Neural progenitor cell (in vitro differentiated cells): ENCODE measurements at regions not wholly inside any gene's neighbourhood (a gene's known extent, or its start where the extent isn't known, plus 50 kb on each side); places are given as distances from the start of the nearest gene placed in this dataset.
"Not testable (repeated sequence)": the region's sequence is repeated elsewhere in the genome, so short reads cannot be mapped to it uniquely, and the experiment has no call there.

Experiments
- EZH2 ChIP-seq: fragments of 200-600 bp; sonication (generic); IDR thresholded peaks from 2 replicates; pipeline ENCODE4 v1.6.1; 2017; ENCODE audit warnings: antibody characterized with exemption, mild to moderate bottlenecking, moderate library complexity
- TF ChIP-seq, protein P1 (sequence below): fragments of 200-600 bp; sonication (generic); IDR thresholded peaks from 2 replicates; pipeline ENCODE4 v1.5.1; 2017; ENCODE audit warnings: antibody characterized with exemption, mild to moderate bottlenecking

DNA sequence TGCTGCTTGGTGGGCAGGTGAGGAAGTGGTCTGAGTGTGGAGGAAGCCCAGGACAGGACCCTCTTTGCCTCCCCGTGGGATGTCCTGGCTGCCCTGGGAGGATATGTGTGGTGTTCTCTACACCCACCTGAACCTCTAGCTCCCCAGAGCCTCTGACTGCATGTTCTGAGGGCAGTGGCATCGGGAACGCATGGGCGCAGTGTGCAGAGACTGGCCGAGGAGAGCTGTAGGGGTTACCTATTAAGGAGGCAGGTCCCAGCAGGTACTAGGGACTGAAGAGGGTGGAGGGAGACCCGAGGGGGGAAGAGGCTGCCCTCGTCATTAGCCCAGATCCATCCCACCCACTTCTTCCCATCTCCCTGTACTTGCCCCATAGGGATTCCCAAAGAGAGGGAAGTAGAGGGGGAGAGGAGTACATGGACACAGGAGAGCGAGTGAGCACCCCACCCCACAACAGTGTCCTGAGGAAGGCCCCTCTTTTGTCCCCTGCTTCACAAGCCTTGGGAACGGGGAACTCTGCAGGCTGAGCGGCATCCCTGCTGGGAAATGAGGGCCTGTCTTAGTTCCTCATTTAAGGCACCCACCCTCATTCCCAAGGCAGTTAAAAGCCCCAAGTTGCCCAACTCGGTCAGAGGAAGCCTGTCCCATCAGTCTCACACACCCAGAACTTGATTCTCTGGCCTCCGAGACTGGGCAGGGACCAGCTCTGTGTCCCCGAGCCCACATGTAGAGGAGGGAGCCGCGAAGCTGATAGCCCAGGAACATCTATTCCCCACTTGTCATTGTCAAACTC lies 208.5 kb upstream of the PLGLB2 start:
- TF ChIP-seq, protein P1, sequence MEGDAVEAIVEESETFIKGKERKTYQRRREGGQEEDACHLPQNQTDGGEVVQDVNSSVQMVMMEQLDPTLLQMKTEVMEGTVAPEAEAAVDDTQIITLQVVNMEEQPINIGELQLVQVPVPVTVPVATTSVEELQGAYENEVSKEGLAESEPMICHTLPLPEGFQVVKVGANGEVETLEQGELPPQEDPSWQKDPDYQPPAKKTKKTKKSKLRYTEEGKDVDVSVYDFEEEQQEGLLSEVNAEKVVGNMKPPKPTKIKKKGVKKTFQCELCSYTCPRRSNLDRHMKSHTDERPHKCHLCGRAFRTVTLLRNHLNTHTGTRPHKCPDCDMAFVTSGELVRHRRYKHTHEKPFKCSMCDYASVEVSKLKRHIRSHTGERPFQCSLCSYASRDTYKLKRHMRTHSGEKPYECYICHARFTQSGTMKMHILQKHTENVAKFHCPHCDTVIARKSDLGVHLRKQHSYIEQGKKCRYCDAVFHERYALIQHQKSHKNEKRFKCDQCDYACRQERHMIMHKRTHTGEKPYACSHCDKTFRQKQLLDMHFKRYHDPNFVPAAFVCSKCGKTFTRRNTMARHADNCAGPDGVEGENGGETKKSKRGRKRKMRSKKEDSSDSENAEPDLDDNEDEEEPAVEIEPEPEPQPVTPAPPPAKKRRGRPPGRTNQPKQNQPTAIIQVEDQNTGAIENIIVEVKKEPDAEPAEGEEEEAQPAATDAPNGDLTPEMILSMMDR = not testable (repeated sequence)
- TF ChIP-seq EZH2 = not testable (repeated sequence)
